Stimulated activated CD4-positive, alpha-beta T cell treated with anti-CD3 and anti-CD28 coated beads, Interleukin-4, amount 100 ng/mL, for 48 hours (primary cell): ENCODE measurements at regions not wholly inside any gene's neighbourhood (a gene's known extent, or its start where the extent isn't known, plus 50 kb on each side); places are given as distances from the start of the nearest gene placed in this dataset.
A peak's percentile ranks its signal among the peaks of the same experiment; 100 is the strongest.

ENCODE experiments used
- DNase-seq, 2 donors: peaks; one replicate each; pipeline ENCODE4 v3.0.0-alpha.2; 2020; ENCODE audit warnings: low read depth in 2 of 2

DNA sequence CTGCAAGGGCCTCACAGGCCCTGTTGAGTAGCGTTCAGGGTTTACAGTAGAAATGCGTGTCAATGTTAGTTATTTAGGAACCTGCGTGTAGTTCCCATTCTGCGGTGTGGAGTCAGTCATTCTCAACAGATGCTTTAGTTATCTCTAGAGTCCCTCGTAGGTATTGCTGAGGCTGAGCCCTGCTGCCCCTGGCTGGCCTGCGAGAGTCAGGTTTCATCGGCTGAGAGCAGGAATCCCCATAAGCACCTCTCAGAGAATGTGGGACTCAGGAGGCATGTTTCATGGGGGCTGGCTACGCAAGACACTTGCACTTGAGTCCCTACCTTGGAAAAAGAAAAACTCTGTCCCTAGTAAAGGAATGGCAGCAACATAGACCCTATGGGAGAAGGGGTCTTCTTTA lies 347.5 kb upstream of the ASIC2 start:
- DNase-seq = no peak

DNA sequence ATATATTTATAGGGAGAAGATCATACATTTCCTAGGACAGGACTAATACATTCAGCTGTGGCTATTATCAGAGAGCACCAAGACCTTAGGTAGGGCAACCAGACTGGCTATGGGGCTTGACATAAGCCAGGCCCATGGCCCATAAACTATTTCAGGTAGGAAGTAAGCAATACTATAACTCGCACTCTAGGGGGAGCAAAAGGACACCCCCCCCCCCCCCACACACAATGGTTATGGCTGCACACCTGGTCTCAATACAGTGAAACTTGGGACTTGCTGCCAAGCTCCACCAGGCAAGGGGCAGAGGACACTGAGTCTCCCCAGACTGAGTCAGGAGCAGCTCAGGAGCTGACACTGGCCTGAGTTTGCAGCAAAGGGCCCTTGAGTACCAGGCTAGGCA lies 348.9 kb upstream of the ASIC2 start:
- DNase-seq = no peak

DNA sequence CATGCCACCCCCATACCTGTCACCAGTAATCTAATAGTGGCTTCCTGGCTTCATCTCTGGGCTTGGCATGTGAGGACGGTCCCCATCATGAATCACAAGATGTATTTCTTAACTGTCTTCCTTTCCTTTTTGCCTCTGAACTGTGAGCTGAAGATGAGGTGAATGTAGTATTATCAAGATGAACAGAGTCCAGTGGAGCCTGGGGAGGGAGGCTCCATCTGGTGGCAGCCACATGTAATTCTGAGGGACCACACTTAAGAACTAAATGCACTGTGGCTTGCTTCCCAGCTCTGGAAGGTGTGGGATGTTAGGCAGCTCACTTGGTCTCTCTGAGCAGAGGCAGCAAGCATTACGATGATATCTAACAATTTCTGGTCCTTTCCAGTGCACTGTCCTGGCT lies 354.9 kb upstream of the ASIC2 start:
- DNase-seq = no peak

DNA sequence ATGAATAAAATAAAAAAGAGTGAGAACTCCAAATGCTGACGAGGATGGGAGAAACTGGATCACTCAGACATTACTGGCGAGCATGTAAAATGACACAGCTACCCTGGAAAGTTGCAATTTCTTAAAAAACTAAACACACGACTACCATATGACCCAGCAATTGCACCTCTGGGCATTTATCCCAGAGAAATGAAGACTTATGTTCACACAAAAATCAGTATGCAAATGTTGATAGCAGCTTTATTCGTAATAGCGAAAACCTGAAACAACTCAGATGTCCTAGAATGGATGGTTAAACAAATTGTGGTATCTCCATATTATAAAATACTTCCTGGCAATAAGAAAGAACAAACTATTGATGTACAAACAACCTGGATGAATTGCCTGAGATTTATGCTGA lies 357.2 kb upstream of the ASIC2 start:
- no peak for DNase-seq

DNA sequence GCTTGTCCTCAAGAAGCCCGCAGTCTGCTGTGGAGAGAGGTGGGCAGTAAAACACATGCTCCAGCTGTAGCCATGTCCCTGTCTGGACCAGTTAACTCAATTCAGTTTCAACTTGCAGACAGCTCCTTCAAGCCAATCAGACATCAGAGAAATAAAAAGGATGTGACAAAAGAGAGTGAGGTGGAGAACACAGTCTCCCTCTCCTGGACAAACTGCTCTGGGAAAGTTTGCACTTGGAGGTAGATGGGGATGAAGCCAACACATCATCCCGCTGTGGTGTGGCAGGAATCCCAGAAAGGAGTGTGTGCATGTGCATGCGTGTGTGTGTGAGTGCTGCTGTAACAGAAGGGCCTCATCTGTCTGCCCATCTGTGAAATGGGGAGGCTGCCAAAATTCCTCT lies 358.6 kb upstream of the ASIC2 start:
- no peak for DNase-seq

DNA sequence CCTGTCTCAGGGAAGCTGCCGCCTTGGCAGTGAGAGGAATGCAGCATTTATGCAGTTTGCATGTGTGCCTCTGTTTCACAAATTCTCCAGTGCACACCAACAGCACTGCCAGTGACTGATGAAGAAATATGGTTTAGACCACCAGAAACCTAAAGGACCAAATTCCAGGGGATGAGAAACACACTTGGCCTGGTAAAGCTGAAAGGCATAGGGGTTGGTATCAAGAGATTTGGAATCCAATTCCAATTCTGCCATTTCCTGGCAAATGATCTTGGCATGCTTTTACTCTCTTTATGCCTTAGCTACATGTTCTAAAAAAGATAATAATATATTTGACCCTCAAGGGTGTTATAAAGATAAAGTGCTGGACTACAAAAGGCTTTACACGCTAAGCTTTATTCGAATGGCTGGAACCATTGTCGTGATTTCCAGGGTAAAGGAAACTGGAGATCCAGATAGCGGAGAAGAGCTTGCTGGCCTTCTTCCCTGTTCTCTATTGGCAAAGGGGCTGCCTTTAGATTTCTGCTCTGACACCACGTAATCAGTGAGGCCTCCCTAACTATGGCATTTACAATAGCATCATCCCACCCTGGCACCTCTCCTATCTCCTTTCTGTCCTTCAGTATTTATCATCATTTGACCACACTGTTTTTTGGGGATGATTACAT lies 359.8 kb upstream of the ASIC2 start:
- no peak for DNase-seq

DNA sequence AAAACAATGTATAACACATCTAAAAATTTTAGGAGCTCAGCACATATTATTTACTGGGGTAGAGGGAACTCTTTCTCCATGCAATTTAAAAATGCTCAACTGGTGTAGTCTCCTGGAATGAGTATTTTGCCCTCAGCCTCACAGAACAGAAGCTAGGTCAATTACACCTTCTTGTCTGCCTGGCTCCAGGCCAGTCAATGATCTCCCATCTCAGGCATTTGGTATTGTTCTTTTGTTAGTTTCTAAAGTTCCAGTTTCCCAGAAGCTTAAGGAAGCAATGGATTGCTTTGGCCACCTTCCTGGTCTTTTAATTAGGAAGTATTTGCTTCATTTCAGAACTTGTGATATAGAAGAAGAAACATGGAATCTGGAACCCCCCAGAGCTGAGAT lies 360.3 kb upstream of the ASIC2 start:
- DNase-seq = no peak

DNA sequence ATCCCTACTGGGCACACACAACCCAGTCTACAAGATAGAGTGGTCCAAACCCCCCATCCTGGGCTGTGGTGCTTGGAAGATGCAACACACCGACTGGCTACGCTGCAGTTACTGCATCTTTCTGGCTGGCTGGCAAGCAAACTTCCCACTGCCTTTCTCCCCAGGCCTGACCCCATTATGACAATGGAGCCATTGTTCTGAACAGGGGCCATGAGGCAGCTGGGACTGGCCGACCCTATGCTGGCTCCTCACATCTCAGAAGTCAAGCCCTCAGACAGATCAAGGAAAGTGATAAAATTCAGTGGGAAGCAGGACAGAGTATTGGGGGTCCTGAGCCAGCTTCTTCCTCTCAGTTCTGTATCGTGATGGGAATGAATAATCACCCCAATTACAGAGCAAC lies 364.1 kb upstream of the ASIC2 start:
- no peak for DNase-seq

DNA sequence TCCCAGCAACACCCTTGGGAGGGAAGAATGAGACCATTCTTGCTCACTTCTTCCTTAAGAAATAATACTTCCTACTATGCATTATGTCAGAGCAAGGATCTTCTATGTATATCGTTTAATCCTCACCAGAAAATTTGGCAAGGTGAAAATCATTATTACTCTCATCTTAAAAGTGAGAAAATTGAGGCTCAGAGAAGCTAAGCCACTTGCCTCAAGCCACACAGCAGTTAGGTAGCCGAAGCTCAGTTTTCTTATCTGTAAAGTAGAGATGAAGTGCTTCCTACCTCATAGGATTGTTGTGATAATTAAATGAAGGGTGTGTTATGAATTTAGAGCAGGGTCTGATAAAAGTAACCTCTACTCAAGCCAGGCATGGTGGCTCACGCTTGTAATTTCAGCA lies 368.9 kb upstream of the ASIC2 start:
- no peak for DNase-seq

DNA sequence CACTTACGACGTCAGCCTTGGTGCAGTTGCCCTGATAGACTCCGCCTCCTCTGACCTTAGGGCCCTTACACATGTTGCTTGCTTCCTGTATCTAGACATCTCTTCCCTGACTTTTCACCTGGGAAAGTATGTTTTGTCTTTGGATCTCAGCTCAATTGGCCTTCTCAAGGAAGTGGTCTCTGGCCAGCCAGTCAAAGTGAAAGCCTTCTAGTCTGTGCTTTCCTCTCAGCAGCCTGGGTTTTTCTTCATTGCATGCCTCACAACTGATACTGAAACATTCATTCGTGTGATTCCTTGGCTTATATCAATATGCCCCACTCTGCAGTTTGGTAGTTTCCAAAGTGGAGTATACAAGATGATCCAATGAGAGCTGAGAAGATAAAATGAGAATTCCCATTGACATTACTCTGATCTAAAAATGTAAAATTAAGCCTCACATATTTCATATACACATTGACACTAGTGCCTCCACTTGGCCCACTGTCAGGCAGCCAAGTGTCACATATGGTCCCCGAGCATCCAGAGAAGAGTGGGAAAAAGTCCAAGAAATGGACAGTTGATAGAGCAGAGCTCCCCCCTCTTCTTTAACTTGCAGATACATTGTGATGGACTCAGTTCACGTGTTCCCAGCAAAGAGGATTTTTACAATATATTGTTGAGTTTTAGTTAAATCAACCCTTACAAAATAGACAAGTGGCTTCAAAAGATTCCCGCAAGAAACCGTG lies 371.2 kb upstream of the ASIC2 start:
- DNase-seq = no peak

DNA sequence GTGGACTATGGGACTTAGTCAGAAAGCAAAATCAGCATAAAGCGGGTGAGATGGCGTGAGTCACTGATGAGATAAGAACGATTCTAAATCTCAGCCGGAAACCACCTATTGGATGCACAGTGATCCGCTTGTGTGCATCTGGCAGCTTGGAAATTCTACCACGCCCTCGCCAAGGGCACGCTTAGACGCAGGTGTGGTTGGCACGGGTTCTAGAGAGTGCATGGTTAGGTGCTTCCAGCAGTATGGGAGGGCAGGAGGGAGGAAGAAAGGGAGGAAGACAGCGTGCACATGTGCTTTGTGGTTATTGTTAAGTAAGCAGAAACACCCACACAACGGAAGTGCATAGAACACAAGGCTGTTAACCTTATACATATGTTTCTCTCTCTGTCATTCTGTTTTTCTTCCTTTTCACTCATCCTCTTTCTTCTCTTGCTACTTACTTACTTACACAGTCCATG lies 374.0 kb upstream of the ASIC2 start:
- DNase-seq = peak; percentile 4 to 6

DNA sequence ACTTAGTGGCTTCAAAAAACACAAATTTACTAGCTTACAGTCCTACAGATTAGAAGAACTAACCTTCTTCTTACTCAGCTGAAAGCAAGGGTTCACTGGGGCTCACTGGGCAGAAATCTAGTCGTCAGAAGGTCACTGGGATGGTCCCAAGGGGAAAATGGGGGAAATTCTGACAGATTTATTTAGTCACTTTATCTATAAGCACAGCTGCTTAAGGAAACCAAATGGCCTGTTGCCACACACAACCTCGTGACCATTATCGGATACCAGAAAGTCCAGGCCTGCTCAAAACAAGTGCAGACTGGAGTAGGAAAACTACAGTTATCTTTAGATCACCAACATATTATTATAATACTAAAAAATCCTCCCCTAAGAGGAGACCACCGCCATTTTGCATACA lies 374.6 kb upstream of the ASIC2 start:
- DNase-seq = no peak

DNA sequence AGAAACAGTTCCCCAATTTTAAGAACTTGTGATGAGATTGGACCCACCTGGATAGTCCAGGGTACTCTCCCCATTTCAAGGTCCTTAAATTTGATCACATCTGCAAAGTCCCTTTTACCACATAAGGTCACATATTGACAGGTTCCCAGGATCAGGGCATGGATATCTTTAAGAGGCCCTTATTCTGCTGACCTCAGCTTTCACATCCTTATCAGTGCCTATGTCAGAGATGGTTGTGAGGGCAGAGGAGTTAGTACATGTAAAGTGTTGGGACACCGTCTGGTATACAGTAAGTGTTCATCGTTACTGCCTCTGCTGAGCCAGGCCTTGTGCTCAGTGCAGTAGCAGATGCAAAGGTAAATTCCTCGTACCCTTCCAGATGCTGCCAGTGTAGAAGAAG lies 375.4 kb upstream of the ASIC2 start:
- no peak for DNase-seq

DNA sequence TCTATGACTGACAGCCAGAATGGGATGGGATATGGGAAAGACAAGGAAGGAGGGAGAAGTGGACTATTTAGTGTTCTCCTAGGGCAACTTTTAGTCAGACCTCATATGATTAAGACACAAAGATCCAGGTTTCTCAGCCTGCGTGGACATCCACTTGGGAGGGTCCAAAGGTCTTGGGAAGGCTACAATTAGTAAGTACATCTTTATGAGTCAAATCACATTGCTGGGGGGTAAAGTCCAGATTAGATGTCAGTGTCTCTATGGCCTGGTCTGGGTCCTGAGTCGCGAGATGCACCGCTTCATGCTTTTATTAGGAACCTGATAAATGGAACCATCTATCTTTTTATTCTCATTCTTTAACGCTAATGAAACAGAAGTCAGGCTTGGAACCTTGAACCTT lies 378.4 kb upstream of the ASIC2 start:
- no peak for DNase-seq

DNA sequence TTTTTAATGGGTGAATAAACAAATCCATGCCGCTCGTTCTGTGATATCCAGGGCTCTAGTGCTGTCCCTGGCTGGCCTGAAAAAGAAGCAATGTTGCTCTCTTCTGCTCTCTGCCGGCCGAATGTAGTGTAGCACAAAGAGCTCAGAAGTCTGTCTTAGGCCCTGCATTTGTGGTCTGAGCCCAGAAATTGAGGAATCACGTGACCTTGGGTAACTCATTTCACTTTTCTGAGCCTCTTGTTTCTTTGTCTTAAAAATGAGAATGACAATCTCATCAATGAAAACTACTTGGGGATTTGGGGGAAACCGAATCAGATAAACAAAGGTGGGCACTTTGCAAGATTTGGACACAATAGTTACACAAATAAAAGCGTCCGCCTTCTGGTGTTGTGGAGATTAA lies 381.6 kb upstream of the ASIC2 start:
- DNase-seq = peak; percentile 19 to 47

DNA sequence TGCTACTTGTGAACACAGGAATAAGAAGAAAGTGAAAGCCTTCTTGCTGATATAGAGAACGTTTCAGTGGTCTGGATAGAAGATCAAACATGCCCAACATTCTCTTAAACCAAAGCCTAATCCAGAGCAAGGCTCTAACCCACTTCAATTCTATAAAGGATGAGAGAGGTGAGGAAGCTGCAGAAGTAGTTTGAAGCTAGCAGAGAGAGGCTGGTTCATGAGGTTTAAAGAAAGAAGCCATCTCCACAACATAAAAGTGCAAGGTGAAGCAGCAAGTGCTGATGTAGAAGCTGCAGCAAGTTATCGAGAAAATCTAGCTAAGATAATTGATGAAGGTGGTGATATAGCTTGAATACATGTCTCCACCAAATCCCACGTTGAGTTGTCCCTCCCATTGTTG lies 383.3 kb upstream of the ASIC2 start:
- DNase-seq = no peak

DNA sequence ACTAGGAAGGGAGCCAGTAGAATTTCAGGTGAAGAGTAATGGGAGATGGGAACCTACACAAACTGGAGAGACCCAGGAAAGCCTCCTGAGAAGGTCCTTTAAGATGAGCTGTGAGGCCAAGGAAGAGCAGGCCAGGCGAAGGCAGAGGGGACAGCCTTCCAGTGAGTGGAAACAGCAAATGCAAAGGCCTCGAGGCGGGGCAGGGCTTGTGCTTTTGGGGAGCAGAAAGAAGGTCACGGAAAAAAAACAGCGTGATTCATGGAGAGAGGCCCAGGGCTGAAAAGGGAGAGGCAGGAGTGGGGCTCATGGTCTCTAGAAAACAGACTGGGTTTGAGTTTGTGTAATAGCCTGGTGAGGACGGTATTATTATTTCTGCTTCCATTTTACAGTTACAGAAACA lies 386.5 kb upstream of the ASIC2 start:
- no peak for DNase-seq

DNA sequence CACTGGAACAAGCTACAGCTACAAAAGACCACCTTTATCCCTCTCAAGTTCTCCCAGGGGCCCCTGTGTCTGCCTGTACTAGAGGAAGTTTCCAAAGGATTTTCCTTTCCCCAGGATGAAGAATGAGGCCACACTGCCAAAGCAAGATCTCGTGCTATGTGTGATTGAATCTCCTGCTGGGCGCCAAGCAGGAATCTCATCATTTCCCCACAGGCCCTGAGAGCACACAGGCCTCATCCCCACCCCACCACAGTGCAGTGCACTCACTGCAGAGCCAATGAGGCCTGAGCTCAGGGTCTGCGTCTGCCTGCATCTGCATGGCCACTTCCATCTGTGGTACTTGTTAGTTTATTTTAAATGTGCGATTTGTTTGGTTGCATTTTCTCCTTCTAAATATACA lies 387.4 kb upstream of the ASIC2 start:
- no peak for DNase-seq

DNA sequence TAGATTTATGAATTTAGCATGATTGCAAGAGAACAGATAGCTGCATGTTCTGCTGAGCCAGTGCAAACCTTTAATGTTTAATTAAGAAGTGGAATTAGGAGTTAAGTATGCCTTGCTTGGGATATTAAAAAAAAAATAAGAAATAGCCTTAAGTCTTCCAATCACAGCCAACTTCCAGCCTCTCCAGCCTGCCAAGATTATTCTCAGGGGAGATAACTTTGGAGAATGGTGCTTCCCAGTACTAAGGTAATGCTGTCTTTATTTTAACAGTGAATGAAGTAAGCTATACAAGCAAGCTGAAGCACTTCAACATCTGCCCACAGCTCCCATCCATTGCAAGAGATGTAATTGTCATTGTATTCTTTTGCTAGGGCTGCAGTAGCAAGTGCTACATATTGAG lies 389.5 kb upstream of the ASIC2 start:
- DNase-seq = no peak

DNA sequence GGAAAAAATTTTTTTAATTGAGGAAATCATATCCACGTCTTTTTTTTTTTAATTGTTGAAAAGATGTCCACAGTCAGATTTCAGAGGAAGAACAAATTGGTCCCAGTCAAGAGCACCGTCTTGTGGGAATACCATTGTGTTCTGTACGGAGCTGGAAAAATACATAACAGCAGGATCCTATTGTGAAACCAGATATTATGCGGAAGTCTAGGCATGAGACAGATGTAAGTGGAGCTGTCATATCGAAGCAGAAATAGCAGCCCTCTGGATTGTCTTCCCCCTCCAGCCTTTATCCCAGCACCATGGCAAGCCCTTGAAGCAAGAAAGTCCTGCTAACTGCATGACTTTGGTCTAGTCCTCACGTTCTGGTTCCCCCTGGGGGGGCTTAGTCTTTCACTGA lies 391.6 kb upstream of the ASIC2 start:
- no peak for DNase-seq

DNA sequence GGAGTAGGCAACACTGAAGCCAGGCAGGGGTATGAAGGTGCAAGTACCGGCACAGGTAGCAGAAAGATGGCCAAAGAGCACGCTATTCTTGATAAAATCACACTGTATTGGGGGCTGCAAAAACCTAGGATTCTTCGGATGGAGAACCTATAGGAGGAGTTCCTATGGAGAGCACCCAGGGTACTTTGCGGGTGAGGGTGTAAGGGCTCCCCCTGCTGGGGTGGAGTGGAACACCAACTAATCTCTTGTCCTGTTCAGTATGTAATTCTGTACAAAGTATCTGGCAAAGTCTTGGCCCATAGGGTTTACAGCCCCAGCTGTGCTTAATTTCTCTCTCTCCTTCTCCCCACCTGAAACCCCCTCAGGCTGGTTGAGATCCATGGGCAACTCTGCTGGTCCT lies 393.1 kb upstream of the ASIC2 start:
- peak in 1 of 2 donors; percentile 24 for DNase-seq

DNA sequence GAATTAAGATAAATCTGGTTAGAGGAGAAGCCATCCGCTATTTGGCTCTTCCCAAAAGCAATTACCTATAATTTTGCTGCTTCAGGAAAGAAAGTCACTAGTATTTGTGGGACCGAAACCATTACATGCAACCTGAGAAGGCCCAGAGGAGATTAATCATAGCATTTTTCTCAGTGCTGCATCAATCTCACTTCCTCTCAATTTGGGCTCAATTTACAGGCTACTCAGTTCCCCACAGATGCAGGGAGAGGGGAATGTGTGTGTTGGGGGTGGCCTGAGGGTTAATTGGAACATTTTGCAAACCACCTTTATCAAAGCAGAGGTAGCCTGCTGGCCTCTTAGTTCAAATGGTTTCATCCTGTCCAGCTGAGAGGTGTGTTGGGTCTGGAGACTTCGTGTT lies 394.7 kb upstream of the ASIC2 start:
- no peak for DNase-seq

DNA sequence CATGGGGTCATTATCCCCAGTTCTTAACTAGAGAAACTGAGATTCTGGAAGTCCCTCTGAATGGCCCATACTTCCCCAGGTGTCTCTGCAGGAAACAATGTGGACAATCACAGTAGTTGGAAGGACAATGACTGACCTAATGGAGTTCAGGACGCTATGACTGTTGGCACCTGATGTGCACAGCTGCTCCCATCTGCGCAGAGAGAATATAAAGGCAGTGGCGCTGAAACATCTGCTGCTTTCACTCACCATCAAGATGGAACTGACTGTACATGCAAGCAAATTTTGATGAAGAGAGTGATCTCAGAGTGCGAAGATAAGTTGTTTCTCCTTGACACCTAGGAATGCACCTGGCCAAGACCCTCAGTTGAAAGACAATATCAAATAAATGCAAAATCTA lies 395.7 kb upstream of the ASIC2 start:
- DNase-seq = no peak

DNA sequence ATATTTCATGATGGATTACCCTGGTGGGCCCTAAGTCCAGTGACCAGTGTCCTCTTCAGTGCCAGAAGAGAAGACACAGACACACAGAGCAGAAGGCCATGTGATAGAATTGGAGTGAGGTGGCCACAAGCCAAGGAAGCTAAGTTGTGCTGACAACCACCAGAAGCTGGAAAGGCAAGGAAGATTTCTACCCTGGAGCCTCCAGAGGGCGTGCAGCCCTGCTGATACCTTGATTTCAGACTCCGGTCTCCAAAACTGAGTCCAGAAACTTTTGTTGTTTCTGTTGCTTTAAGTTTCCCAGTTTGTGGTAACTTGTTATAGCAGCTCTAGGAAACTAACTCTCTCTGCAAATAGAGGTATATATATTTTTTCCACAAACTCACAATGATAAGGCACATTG lies 396.6 kb upstream of the ASIC2 start:
- no peak for DNase-seq
